Breast epithelium (tissue), 3 donors: ENCODE measurements at regions not wholly inside any gene's neighbourhood (a gene's known extent, or its start where the extent isn't known, plus 50 kb on each side); places are given as distances from the start of the nearest gene placed in this dataset.

Experiments used
- CTCF ChIP-seq, 3 donors: fragments of 450-650 bp; IDR thresholded peaks; one replicate each; pipeline ENCODE4 v1.5.1; 2016 to 2017; ENCODE audit warnings: antibody characterized with exemption in 3 of 3, mild to moderate bottlenecking in 3 of 3, moderate library complexity in 3 of 3
- POLR2A ChIP-seq: fragments of 450-650 bp; IDR thresholded peaks from one replicate; pipeline ENCODE4 v1.6.1; 2016; ENCODE audit warnings: antibody characterized with exemption, mild to moderate bottlenecking, moderate library complexity

- TF ChIP-seq CTCF (IDR thresholded peaks at IDR 0.05) (no peak), POLR2A (no peak)
These were observed 56.1 kb downstream of the FEZF1 start for GRCh38 chr7:122248472-122248871.
